ENCODE measurements at regions not wholly inside any gene's neighbourhood (a gene's known extent, or its start where the extent isn't known, plus 50 kb on each side); places are given as distances from the start of the nearest gene placed in this dataset.

- H3K4me3 ChIP-seq (ENCODE audit: low read length) = no peak overlapping the region
- no peaks in the 10 kb centered on the region for H3K36me3 ChIP-seq (ENCODE audit: insufficient read depth, low read length)
- no peaks in the 10 kb centered on the region for H3K9me3 ChIP-seq (ENCODE audit: low read length)
- no peak for TF ChIP-seq REST (IDR thresholded peaks at IDR 0.05; ENCODE audit: borderline replicate concordance)
- TF ChIP-seq SMC3 (conservative IDR thresholded peaks at IDR 0.05; ENCODE audit: poor library complexity) = no peak
- TF ChIP-seq EZH2 (IDR thresholded peaks at IDR 0.05; ENCODE audit: borderline replicate concordance, insufficient read depth, low read length, poor library complexity, severe bottlenecking) = no peak
- no peak for TF ChIP-seq EP300 (conservative IDR thresholded peaks at IDR 0.05; ENCODE audit: poor library complexity, severe bottlenecking)
- TF ChIP-seq TAF1 (IDR thresholded peaks at IDR 0.05; ENCODE audit: low read depth) = no peak
- TF ChIP-seq RAD21 (conservative IDR thresholded peaks at IDR 0.05) = no peak
- H3K79me2 ChIP-seq (replicated peaks; ENCODE audit: insufficient read depth, low read length) = no peaks in the 10 kb centered on the region
- H3K9ac ChIP-seq (ENCODE audit: low read length) = no peak overlapping the region
- H4K20me1 ChIP-seq (ENCODE audit: insufficient read depth) = no peaks in the 10 kb centered on the region
- H3K27me3 ChIP-seq (ENCODE audit: insufficient read depth, low read depth, low read length) = no peaks in the 10 kb centered on the region
- H3F3A ChIP-seq (ENCODE audit: insufficient read depth, low read length, poor library complexity, severe bottlenecking) = no peaks in the 10 kb centered on the region
- no peak overlapping the region for H2AFZ ChIP-seq (ENCODE audit: low read depth, low read length)
- no peak overlapping the region for H3K27ac ChIP-seq (ENCODE audit: low read length)
- H3K9me2 ChIP-seq (ENCODE audit: insufficient read depth, low read length) = no peaks in the 10 kb centered on the region
- H3K4me2 ChIP-seq (ENCODE audit: low read length) = no peak overlapping the region
Observed at GRCh38 chr12:87202189-87202588, 827.0 kb downstream of the C12orf50 start.

- H3K4me2 ChIP-seq (ENCODE audit: low read length) = no peak overlapping the region
- H3F3A ChIP-seq (ENCODE audit: insufficient read depth, low read length, poor library complexity, severe bottlenecking) = no peaks in the 10 kb centered on the region
- no peaks in the 10 kb centered on the region for H3K27me3 ChIP-seq (ENCODE audit: insufficient read depth, low read depth, low read length)
- H3K9me2 ChIP-seq (ENCODE audit: insufficient read depth, low read length) = no peaks in the 10 kb centered on the region
- no peak overlapping the region for H2AFZ ChIP-seq (ENCODE audit: low read depth, low read length)
- TF ChIP-seq SMC3 (conservative IDR thresholded peaks at IDR 0.05; ENCODE audit: poor library complexity) = no peak
- TF ChIP-seq CTCF (IDR thresholded peaks at IDR 0.05; ENCODE audit: poor library complexity, severe bottlenecking) = no peak
- TF ChIP-seq REST (IDR thresholded peaks at IDR 0.05; ENCODE audit: borderline replicate concordance) = no peak
- TF ChIP-seq TAF1 (IDR thresholded peaks at IDR 0.05; ENCODE audit: low read depth) = no peak
- TF ChIP-seq RAD21 (conservative IDR thresholded peaks at IDR 0.05) = no peak
- TF ChIP-seq EZH2 (IDR thresholded peaks at IDR 0.05; ENCODE audit: borderline replicate concordance, insufficient read depth, low read length, poor library complexity, severe bottlenecking) = no peak
- TF ChIP-seq POLR2AphosphoS5 (IDR thresholded peaks at IDR 0.05) = no peak
- TF ChIP-seq EP300 (conservative IDR thresholded peaks at IDR 0.05; ENCODE audit: poor library complexity, severe bottlenecking) = no peak
- no peak for TF ChIP-seq MXI1 (conservative IDR thresholded peaks at IDR 0.05; ENCODE audit: poor library complexity, severe bottlenecking)
- H3K79me2 ChIP-seq (replicated peaks; ENCODE audit: insufficient read depth, low read length) = no peaks in the 10 kb centered on the region
- H3K4me3 ChIP-seq (ENCODE audit: low read length) = no peak overlapping the region
- no peaks in the 10 kb centered on the region for H3K9me3 ChIP-seq (ENCODE audit: low read length)
- peak overlapping the region; percentile 26 for H3K27ac ChIP-seq (ENCODE audit: low read length)
- no peaks in the 10 kb centered on the region for H3K36me3 ChIP-seq (ENCODE audit: insufficient read depth, low read length)
- H4K20me1 ChIP-seq (ENCODE audit: insufficient read depth) = no peaks in the 10 kb centered on the region
- no peak overlapping the region for H3K9ac ChIP-seq (ENCODE audit: low read length)
Observed at GRCh38 chr12:87201598-87201997, 827.6 kb downstream of the C12orf50 start.

Data from neural cell (in vitro differentiated cells).